GM21381 (cell line): ENCODE measurements at regions not wholly inside any gene's neighbourhood (a gene's known extent, or its start where the extent isn't known, plus 50 kb on each side); places are given as distances from the start of the nearest gene placed in this dataset.
"Not testable (repeated sequence)": the region's sequence is repeated elsewhere in the genome, so short reads cannot be mapped to it uniquely, and the experiment has no call there.

Experiments
- ATAC-seq: cut with Tn5 transposase; IDR thresholded peaks from one replicate; pipeline ENCODE4 v1.9.1; 2021; ENCODE audit warnings: mild to moderate bottlenecking, moderate library complexity; ENCODE audit not compliant: unreplicated experiment

GRCh38 chr4:138341739-138342415 is 99.7 kb upstream of the SLC7A11 start:
- ATAC-seq, result peak; percentile 74

GRCh38 chr4:138338840-138339239 is 96.7 kb upstream of the SLC7A11 start:
- no peak for ATAC-seq

- not testable (repeated sequence) for ATAC-seq
These were observed 96.1 kb upstream of the SLC7A11 start for GRCh38 chr4:138338222-138338621.

- ATAC-seq, result no peak
These were observed 92.3 kb upstream of the SLC7A11 start for GRCh38 chr4:138334346-138335016.

GRCh38 chr4:138332415-138332814 is 90.3 kb upstream of the SLC7A11 start:
- not testable (repeated sequence) for ATAC-seq

- ATAC-seq, result no peak
These were observed 88.4 kb upstream of the SLC7A11 start for GRCh38 chr4:138330531-138330930.

GRCh38 chr4:138329506-138330070 is 87.4 kb upstream of the SLC7A11 start:
- no peak for ATAC-seq

- ATAC-seq, result no peak
These were observed 85.2 kb upstream of the SLC7A11 start for GRCh38 chr4:138327338-138327737.

- ATAC-seq, result no peak
These were observed 78.7 kb upstream of the SLC7A11 start for GRCh38 chr4:138320831-138321230.

- no peak for ATAC-seq
These were observed 77.9 kb upstream of the SLC7A11 start for GRCh38 chr4:138320030-138320429.

GRCh38 chr4:138317175-138317748 is 75.1 kb upstream of the SLC7A11 start:
- ATAC-seq, result no peak

- ATAC-seq, result no peak
These were observed 70.4 kb upstream of the SLC7A11 start for GRCh38 chr4:138312536-138312911.

- ATAC-seq, result no peak
These were observed 69.8 kb upstream of the SLC7A11 start for GRCh38 chr4:138311771-138312535.

GRCh38 chr4:138310991-138311390 is 68.8 kb upstream of the SLC7A11 start:
- ATAC-seq, result no peak

- no peak for ATAC-seq
These were observed 68.3 kb upstream of the SLC7A11 start for GRCh38 chr4:138310498-138310897.

- ATAC-seq, result no peak
These were observed 66.2 kb upstream of the SLC7A11 start for GRCh38 chr4:138308356-138308755.

GRCh38 chr4:138307319-138307718 is 65.2 kb upstream of the SLC7A11 start:
- ATAC-seq, result no peak

- no peak for ATAC-seq
These were observed 62.9 kb upstream of the SLC7A11 start for GRCh38 chr4:138305050-138305449.

GRCh38 chr4:138301536-138301935 is 59.4 kb upstream of the SLC7A11 start:
- no peak for ATAC-seq

GRCh38 chr4:138300616-138301015 is 58.5 kb upstream of the SLC7A11 start:
- no peak for ATAC-seq

GRCh38 chr4:138299881-138300280 is 57.7 kb upstream of the SLC7A11 start:
- no peak for ATAC-seq
